ENCODE measurements at regions not wholly inside any gene's neighbourhood (a gene's known extent, or its start where the extent isn't known, plus 50 kb on each side); places are given as distances from the start of the nearest gene placed in this dataset.
A peak's percentile ranks its signal among the peaks of the same experiment; 100 is the strongest.

DNA sequence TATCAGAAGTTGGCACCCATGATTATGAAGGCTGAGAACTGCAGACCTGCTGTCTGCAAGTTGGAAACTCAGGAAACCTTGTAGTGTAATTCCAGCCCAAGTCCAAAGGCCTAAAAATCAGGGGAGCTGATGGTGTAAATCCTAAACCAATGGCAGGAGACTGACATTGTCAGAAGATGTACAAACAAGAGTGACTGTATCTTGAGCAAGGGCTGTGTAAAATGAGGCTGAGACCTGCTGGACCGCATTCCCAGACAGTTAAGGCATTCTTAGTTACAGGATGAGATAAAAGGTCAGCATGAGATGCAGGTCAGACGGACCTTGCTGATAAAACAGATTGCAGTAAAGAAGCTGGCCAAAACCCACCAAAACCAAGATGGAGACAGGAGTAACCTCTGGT lies 147.7 kb downstream of the COG6 start:
- no peak for DNase-seq (ENCODE audit: low spot score)
- intact Hi-C loops (cut with micrococcal nuclease) = no loop called here
- H3K27ac Mint-ChIP-seq = no peak overlapping the region
- H3K36me3 Mint-ChIP-seq (ENCODE audit: low read depth) = no peaks in the 10 kb centered on the region
- no peak overlapping the region for H3K4me3 Mint-ChIP-seq
- no peaks in the 10 kb centered on the region for H3K4me1 Mint-ChIP-seq (ENCODE audit: low read depth)
- H3K9me3 Mint-ChIP-seq = peaks cover 19% of the 10 kb centered on the region
- H3K27me3 Mint-ChIP-seq (ENCODE audit: insufficient read depth) = peaks cover 4% of the 10 kb centered on the region

DNA sequence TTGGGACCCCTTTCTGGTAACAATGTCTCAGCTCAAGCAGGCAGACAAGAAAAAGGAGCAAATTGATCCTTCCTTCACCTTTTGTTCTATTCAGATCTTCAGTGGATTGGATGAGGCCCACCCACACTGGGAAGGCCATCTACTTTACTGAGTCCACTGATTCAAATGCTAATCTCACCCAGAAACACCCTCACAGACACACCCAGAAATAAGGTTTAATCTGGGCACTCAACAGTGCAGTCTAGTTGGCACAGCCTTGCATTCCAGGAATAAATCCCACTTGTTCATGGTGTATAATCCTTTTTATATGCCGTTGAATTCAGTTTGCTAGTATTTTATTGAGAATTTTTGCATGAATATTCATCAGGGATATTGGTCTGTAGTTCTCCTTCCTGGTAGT lies 148.4 kb downstream of the COG6 start:
- Mint-ChIP-seq H3K4me3 (no peak overlapping the region), H3K36me3 (ENCODE audit: low read depth) (no peaks in the 10 kb centered on the region), H3K27ac (no peak overlapping the region), H3K9me3 (peaks cover 19% of the 10 kb centered on the region), H3K27me3 (ENCODE audit: insufficient read depth) (peaks cover 4% of the 10 kb centered on the region), H3K4me1 (ENCODE audit: low read depth) (no peaks in the 10 kb centered on the region)
- no peak for DNase-seq (ENCODE audit: low spot score)
- intact Hi-C loops (cut with micrococcal nuclease) = no loop called here

DNA sequence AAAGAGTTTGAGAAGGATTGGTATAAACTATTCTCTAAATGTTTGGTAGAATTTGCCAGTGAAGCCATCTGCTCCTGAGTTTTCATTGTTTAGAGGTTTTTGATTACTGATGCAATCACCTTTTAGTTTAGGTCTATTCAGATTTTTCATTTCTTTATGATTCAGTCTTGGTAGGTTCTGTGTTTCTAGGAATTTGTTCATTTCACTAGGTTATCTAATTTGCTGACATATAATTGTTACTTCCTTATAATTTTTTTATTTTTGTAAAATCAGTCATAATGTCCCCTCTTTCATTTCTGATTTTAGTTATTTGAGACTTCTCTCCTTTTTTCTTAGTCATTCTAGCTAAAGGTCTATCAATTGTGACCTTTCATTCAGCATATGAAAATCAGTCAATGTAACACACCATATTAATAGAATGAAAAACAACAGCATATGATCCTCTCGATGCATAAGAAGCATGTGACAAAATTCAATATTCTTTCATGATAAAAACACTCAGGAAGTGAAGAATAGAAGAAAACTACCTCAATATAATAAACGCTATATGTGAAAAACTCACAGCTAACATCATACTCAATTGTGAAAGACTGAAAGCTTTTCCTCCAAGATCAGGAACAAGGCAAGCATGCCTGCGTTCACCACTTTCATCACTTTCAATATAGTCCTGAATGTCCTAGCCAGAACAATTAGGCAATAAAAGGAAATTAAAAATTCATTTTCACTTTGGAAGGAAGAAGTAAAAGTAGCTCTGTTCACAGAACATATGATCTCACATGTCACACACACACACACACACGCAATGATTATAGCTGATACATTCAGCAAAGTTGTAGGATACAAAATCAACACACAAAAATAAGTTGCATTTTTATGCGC lies 149.1 kb downstream of the COG6 start:
- no peak overlapping the region for H3K4me3 Mint-ChIP-seq
- H3K36me3 Mint-ChIP-seq (ENCODE audit: low read depth) = no peaks in the 10 kb centered on the region
- peaks cover 4% of the 10 kb centered on the region for H3K27me3 Mint-ChIP-seq (ENCODE audit: insufficient read depth)
- no peaks in the 10 kb centered on the region for H3K4me1 Mint-ChIP-seq (ENCODE audit: low read depth)
- H3K27ac Mint-ChIP-seq = no peak overlapping the region
- no peak for DNase-seq (ENCODE audit: low spot score)
- peaks cover 19% of the 10 kb centered on the region for H3K9me3 Mint-ChIP-seq
- intact Hi-C loops (cut with micrococcal nuclease) = no loop called here

DNA sequence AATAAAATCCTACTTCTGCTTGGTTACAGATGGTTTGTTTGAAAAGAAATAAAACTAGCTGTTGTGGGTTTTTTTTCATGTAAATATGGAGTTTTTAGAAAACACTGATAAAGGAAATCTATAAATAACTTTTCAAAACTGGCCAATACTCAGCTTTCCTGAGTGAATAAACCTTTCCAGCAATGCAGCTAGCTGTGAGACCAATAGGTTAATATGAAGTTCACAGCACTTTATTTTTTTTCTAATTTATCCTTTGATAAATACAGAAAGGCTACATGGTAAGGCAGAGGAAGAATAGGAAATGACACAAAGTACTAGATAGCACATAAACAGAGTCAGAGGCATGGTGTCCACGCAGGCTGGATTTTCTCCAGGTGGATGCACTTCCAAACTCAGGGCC lies 154.0 kb downstream of the COG6 start:
- no peaks in the 10 kb centered on the region for H3K36me3 Mint-ChIP-seq (ENCODE audit: low read depth)
- H3K27me3 Mint-ChIP-seq (ENCODE audit: insufficient read depth) = peaks cover 5% of the 10 kb centered on the region
- intact Hi-C loops (cut with micrococcal nuclease) = no loop called here
- H3K27ac Mint-ChIP-seq = no peak overlapping the region
- no peaks in the 10 kb centered on the region for H3K9me3 Mint-ChIP-seq
- H3K4me1 Mint-ChIP-seq (ENCODE audit: low read depth) = no peaks in the 10 kb centered on the region
- no peak overlapping the region for H3K4me3 Mint-ChIP-seq
- no peak for DNase-seq (ENCODE audit: low spot score)

DNA sequence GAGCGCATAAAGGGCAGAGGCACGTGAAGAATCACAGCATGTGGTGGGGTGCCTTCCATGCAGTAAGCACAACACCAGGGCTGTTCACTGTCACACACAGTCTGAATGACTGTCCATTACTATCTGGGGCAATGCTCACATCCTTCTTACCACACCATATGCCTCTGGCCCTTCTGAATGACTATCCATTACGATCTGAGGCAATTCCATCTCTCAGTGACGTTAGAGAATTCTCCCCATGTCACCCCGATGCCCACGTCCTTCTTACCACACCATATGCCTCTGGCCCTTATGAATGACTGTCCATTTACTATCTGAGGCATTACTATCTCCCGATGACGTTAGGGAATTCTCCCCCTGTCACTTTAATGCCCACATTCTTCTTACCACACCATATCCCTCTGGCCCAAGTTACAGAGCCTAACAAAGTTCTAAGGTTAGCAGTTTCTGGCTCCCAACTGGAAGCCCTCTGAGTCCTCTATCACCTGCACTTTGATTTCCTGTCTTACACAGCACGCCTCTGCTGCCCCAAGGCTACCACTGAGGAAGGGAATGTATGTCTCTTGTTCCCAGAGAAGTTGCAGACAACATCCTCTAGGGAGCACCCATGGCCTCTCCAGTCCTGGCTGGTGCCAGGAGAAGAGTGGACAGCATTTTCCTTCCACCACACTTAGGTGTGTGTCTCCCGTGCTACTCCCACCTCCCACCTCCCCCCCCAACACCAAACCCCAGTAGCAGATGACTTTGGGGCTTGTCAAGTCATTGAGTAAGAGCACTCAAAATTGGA lies 154.8 kb downstream of the COG6 start:
- Mint-ChIP-seq H3K27me3 (ENCODE audit: insufficient read depth) (peaks cover 5% of the 10 kb centered on the region), H3K9me3 (no peaks in the 10 kb centered on the region), H3K36me3 (ENCODE audit: low read depth) (no peaks in the 10 kb centered on the region), H3K4me1 (ENCODE audit: low read depth) (no peaks in the 10 kb centered on the region), H3K4me3 (no peak overlapping the region), H3K27ac (no peak overlapping the region)
- DNase-seq (ENCODE audit: low spot score) = no peak
- intact Hi-C loops (cut with micrococcal nuclease) = no loop called here

DNA sequence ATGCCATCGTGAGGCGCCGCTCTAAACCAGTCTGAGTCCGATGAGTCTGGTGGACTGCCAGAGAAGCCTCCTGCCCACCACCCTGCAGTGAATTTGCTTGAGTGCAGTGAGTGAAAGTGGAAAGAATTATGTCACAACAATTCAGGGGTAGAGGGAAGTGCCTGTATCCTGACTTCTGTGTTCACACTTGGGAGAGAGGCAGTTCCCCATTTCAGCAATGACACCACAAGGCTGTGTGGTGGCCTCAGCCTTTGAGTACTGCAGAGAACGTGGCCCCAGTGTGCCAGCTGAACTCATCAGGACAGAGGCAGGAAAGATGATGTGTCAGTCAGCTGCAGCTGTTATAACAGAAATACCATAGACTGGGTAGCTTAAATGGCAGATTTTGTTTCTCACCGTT lies 155.6 kb downstream of the COG6 start:
- intact Hi-C loops (cut with micrococcal nuclease) = no loop called here

DNA sequence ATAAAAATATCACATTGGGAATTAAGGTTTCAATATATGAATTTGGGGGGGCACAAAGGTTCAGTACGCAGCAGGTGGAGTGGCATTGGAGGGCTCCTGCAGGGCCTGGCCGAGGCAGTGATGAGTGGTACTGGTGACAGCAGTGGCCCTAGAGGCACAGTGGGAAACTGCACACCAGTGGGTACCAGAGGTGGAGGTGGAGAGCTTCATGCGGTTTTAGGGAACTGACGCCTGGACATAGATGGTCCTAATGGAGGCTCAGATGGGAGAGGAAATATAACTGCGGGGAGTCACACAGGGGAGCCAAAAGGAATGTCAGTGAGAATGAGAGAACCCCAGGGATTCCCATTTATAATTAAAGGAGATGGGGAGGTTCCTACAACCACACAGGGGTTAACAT lies 156.2 kb downstream of the COG6 start:
- Mint-ChIP-seq H3K36me3 (ENCODE audit: low read depth) (no peaks in the 10 kb centered on the region), H3K4me3 (no peak overlapping the region), H3K9me3 (no peaks in the 10 kb centered on the region), H3K27ac (no peak overlapping the region), H3K27me3 (ENCODE audit: insufficient read depth) (peaks cover 3% of the 10 kb centered on the region), H3K4me1 (ENCODE audit: low read depth) (no peaks in the 10 kb centered on the region)
- DNase-seq (ENCODE audit: low spot score) = no peak
- intact Hi-C loops (cut with micrococcal nuclease) = no loop called here

More for the DNA sequence above, 155.6 kb downstream of the COG6 start:
- H3K9me3 Mint-ChIP-seq = no peaks in the 10 kb centered on the region
- no peak overlapping the region for H3K27ac Mint-ChIP-seq
- H3K4me3 Mint-ChIP-seq = no peak overlapping the region
- no peaks in the 10 kb centered on the region for H3K36me3 Mint-ChIP-seq (ENCODE audit: low read depth)
- peaks cover 5% of the 10 kb centered on the region for H3K27me3 Mint-ChIP-seq (ENCODE audit: insufficient read depth)
- no peak for DNase-seq (ENCODE audit: low spot score)
- no peaks in the 10 kb centered on the region for H3K4me1 Mint-ChIP-seq (ENCODE audit: low read depth)

DNA sequence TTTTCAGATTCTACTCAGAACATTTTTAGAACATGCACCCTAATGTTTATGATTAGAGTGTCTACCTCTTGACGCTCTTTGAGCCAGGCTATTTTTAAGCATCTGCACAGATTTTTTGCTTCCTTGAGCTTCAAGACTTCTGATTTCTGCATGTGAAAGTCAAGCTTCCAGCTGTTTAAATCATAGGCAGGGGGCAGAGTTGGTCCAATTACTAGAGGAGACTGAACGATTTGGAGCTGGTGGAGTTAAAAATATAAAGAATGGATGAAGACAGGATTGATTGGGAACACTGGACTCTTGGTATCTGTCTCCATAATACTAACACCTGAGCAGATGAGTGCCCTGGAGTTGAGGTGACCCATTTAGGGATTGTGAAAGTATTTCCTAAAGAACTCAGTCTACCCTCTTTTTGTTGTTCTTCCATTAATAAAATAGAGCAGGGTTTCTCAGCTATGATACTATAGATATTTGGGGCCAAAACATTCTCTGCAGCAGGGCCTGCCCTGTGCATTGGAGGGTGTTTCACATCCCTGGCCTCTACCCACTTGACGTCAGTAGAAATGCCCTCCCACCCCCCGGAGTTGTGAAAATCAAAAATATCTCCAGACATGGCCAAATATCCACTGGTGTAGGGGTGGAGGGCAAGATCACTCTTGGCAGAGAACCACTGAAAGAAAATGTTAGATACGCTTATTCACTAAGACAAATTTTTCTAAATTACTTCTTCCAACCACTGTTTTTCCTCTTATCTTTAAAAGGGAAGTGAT lies 160.1 kb downstream of the COG6 start:
- Mint-ChIP-seq H3K4me3 (no peak overlapping the region), H3K4me1 (ENCODE audit: low read depth) (no peaks in the 10 kb centered on the region), H3K27ac (no peak overlapping the region), H3K27me3 (ENCODE audit: insufficient read depth) (peaks cover 1% of the 10 kb centered on the region), H3K36me3 (ENCODE audit: low read depth) (no peaks in the 10 kb centered on the region), H3K9me3 (no peaks in the 10 kb centered on the region)
- intact Hi-C loops (cut with micrococcal nuclease) = no loop called here
- DNase-seq (ENCODE audit: low spot score) = no peak

DNA sequence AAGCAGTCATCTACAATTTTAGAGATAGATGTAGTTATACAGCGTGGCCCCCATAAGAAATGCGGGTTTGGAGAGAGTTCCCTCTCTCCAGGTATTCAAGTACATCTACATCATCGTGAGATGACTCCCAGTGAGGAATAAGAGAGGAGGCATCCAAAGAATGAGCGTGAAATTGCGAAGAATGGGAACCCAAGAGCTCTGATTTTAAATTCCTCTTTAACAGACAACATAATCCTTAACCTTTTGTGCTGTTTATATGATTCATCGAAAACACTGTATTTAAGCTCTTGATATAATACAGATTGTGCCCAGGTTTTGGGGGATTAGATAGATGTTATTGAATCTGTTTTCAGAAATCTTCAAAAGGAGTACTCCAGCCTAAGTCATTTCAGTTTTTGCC lies 161.5 kb downstream of the COG6 start:
- no peaks in the 10 kb centered on the region for H3K36me3 Mint-ChIP-seq (ENCODE audit: low read depth)
- intact Hi-C loops (cut with micrococcal nuclease) = no loop called here
- no peak overlapping the region for H3K27ac Mint-ChIP-seq
- H3K4me3 Mint-ChIP-seq = no peak overlapping the region
- no peaks in the 10 kb centered on the region for H3K9me3 Mint-ChIP-seq
- peaks cover 1% of the 10 kb centered on the region for H3K27me3 Mint-ChIP-seq (ENCODE audit: insufficient read depth)
- DNase-seq (ENCODE audit: low spot score) = no peak
- H3K4me1 Mint-ChIP-seq (ENCODE audit: low read depth) = peaks cover 4% of the 10 kb centered on the region

DNA sequence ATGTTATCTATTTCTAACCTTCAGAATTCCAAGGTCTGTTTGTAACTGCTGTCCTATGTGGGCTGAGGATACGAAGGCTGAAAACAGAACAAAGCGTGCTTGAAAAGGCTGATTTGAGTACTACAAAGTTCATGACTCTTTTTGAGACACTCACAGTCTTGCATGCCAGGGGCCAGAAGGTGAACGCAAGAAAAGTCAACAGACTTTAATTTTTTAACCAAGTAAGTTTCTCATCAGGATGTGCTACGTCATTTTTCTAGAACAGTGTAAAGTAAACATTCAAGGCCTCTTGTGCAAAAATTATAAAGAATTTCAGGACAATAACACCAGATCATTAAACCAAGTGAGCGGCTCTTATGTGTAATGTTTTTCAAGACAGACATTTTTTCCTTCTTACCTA lies 163.5 kb downstream of the COG6 start:
- H3K27me3 Mint-ChIP-seq (ENCODE audit: insufficient read depth) = peaks cover 1% of the 10 kb centered on the region
- H3K4me3 Mint-ChIP-seq = no peak overlapping the region
- peaks cover 24% of the 10 kb centered on the region for H3K4me1 Mint-ChIP-seq (ENCODE audit: low read depth)

DNA sequence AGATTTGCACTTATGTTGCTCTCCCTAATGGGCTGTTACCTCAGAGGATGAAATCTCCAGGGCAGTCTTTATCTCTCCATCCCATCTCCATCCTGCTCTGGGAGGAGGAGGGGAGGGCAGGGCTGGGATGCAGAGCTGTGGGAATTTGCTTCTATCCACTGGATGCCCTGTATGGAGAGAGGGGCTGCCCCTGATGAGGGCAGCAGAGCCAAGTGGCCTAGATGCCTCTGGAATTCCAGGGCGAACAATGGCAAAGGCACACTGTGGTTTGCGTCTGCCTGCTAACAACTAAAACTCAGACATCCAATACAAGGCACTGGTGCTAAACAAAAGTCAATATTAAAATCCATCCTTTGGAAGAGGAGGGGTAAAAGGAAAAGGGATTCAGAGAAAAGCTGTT lies 165.1 kb downstream of the COG6 start:
- Mint-ChIP-seq H3K36me3 (ENCODE audit: low read depth) (no peaks in the 10 kb centered on the region), H3K27ac (no peak overlapping the region)
- intact Hi-C loops (cut with micrococcal nuclease) = loop anchor here (5.0 kb wide), 1 partner anchor 43 kb away; no protein-coding TSS in a partner anchor

More for the DNA sequence above, 163.5 kb downstream of the COG6 start:
- Mint-ChIP-seq H3K36me3 (ENCODE audit: low read depth) (no peaks in the 10 kb centered on the region), H3K9me3 (peaks cover 5% of the 10 kb centered on the region), H3K27ac (no peak overlapping the region)
- intact Hi-C loops (cut with micrococcal nuclease) = no loop called here
- no peak for DNase-seq (ENCODE audit: low spot score)

DNA sequence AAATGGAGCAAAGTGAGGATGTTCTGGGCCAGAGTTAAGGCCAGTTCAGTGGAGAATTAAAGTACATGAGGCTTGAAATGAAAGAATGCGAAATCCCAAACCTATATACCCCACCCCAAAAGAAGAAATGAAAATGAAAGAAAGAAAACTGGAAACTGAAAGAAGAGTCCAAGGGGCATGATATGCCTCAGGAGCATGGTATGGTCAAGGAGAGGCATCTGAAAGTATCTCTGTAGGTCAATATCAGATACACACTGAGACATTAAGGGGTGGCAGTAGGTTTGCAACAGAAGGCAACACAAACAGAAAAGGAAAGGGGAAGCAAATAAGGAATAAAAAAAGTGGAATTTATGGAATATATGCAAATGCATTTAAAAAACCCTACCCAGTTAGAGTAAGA lies 166.5 kb downstream of the COG6 start:
- no peak for DNase-seq (ENCODE audit: low spot score)
- Mint-ChIP-seq H3K9me3 (peaks cover 5% of the 10 kb centered on the region), H3K4me3 (no peak overlapping the region), H3K4me1 (ENCODE audit: low read depth) (peaks cover 26% of the 10 kb centered on the region), H3K36me3 (ENCODE audit: low read depth) (no peaks in the 10 kb centered on the region), H3K27me3 (ENCODE audit: insufficient read depth) (peaks cover 3% of the 10 kb centered on the region), H3K27ac (peak overlapping the region; percentile 5)
- intact Hi-C loops (cut with micrococcal nuclease) = loop anchor here (5.0 kb wide), 1 partner anchor 45 kb away; no protein-coding TSS in a partner anchor

More for the DNA sequence above, 165.1 kb downstream of the COG6 start:
- DNase-seq (ENCODE audit: low spot score) = no peak
- peaks cover 5% of the 10 kb centered on the region for H3K9me3 Mint-ChIP-seq
- H3K4me3 Mint-ChIP-seq = no peak overlapping the region
- peaks cover 26% of the 10 kb centered on the region for H3K4me1 Mint-ChIP-seq (ENCODE audit: low read depth)
- no peaks in the 10 kb centered on the region for H3K27me3 Mint-ChIP-seq (ENCODE audit: insufficient read depth)
